Inflammatory macrophage (primary cell): ENCODE measurements at regions not wholly inside any gene's neighbourhood (a gene's known extent, or its start where the extent isn't known, plus 50 kb on each side); places are given as distances from the start of the nearest gene placed in this dataset.

ENCODE experiments used
- DNase-seq, 2 donors: peaks; one replicate each; pipeline ENCODE4 v3.0.0-alpha.2; 2020 to 2022

GRCh38 chrX:69303231-69303630, 138.0 kb upstream of the PJA1 start:
- no peak for DNase-seq

DNA sequence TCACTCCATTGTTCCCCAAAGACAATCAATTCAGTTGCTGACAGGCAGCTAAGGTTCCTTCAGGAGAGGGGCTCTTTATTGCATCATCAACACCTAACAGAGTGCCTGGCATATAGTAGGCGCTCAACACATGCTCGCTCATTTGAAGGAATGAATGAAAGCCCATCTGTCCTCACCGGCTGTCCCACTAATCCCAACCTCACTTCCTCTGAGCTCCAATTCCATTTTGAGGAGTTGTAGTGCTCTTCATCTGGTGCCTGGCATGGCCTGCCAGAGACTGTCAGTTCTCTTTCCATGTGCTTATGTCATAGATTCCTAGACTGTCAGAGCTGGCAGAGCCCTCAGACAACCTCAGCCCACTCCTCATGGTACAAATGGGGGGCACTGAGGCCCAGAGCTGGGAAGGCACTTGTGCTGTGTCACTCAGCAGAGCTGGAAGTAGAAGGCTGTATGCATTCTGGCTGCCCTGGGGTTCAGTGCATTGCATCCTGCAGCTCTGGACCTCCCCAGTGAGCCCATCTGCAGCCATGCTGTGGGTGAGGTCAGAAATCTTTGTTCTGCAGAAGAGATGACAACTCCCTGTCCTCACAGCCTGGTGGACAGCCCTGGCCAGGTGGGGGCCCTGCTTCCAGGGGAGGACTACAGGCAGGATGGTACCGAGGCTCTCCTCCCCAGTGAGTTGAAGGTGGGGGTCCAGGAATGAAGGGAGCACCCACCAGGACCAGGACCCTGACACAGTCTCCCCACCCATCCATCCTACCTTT, 134.9 kb upstream of the PJA1 start:
- no peak for DNase-seq

GRCh38 chrX:69299285-69299684, 134.0 kb upstream of the PJA1 start:
- DNase-seq: no peak

DNA sequence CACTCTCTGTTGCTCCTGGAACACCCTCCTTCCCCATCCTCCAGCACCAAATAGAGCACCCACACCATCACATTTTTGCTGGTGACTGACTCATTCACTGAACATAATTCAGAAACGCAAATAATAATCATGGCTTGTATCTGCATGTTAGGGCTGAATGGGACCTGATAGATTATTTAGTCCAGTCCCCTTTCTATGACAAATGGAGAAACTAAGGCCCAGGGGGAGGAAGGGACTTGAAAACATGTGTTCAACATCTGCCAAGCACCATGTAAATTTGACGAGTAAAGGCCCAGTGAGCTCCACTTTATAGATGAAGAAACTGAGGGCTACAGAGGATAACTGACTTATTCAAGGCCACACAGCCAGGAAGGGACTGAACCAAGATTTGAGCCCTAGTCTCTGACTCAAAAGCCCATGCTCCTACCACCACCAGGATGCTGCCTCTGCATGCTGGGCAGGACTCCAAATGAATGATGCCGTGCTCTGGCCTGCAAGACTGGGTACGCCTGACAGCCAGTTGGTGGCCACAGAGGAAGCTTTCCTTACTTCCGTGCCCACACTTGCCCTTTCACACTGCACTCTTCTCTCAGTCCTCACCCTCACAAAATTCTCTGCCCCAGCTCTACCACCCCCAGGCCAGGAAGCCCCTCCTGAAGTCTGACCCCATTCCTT, 133.3 kb upstream of the PJA1 start:
- DNase-seq: no peak

- DNase-seq: no peak
Observed at GRCh38 chrX:69297506-69297905, 132.3 kb upstream of the PJA1 start.

- DNase-seq: no peak
Observed at GRCh38 chrX:69293776-69294601, 128.7 kb upstream of the PJA1 start.

GRCh38 chrX:69291116-69291515, 125.9 kb upstream of the PJA1 start:
- DNase-seq: no peak

GRCh38 chrX:69290292-69290691, 125.0 kb upstream of the PJA1 start:
- no peak for DNase-seq

DNA sequence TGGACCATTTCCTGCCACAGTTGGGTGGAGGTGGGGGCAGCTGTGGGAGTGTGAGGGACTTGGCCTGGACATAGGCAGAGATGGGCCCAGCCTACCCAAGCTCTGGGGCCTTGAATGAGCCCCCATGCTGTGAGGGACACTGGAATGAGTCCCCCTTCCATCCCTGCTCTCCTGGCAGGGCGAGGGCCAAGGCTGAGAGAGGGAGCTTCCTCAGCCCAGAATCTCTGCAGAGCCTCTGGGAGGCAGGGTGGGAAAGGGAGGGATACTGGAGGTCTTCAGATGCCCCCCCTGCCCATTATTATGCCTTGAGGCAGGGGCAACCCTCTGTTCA, 124.5 kb upstream of the PJA1 start:
- no peak for DNase-seq

GRCh38 chrX:69289046-69289792, 124.0 kb upstream of the PJA1 start:
- DNase-seq: no peak

DNA sequence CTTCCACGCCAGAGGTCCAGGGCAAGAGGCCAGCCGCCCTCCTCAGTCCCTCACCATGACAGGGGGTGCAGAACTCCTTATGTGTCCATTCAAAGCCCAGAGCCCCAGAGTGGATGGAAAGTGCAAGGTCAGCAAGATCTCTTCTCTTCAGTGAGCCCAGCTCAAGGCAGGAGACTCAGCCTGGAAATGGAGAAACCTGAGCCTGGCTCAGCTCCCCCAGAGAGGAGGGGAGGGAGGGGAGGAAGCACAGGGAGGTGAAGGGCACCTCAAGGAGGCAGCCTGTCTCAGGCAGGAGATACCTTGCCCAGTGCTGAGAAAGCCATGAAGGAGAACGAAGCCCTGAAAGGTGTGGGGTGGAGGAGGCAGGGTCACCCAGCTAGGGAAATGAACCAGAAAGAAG, 121.8 kb upstream of the PJA1 start:
- no peak for DNase-seq

GRCh38 chrX:69286565-69286906, 121.3 kb upstream of the PJA1 start:
- no peak for DNase-seq

GRCh38 chrX:69285881-69286564, 120.8 kb upstream of the PJA1 start:
- peak; percentile 3 to 18 for DNase-seq

GRCh38 chrX:69285401-69285877, 120.2 kb upstream of the PJA1 start:
- DNase-seq: no peak

GRCh38 chrX:69284491-69284890, 119.2 kb upstream of the PJA1 start:
- DNase-seq: no peak

GRCh38 chrX:69282893-69283690, 117.8 kb upstream of the PJA1 start:
- no peak for DNase-seq

DNA sequence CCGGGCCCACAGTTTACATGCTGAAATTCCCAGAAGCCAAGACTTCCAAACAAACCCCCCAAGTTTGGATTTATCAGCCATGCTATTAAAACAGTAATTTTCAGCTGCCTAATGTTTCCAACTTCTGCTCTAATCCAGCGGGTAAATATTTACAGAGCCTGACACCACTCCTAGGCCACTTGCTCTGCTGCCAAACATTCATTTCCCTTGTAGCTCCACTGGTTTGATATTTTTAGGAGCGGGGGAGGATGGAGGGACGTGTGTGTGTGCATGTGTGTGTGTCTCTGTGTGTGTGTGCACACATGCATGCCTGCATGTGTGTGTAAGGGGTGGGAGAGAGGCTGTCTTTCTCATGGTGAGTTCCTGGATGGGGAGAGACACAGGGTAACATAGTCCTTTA, 115.7 kb upstream of the PJA1 start:
- DNase-seq: no peak

DNA sequence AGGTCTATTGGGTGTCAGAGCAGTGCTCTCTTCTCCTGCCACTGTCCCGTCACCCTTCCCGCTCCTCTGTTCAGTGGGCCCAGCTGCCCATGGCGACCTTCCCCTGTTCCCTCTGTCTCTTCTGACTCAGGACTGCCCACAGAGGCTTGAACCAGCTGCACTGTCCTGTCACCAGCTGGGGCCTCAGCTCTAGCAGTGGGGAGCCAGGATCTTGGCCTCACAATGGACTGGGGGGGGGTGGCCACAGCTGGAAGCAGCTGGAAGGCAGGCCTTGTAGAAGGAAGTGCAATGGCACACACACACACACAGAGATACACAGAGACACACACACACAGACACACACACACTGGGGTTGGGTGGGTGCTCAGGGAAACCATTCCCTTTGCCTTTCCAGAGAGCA, 114.0 kb upstream of the PJA1 start:
- no peak for DNase-seq

DNA sequence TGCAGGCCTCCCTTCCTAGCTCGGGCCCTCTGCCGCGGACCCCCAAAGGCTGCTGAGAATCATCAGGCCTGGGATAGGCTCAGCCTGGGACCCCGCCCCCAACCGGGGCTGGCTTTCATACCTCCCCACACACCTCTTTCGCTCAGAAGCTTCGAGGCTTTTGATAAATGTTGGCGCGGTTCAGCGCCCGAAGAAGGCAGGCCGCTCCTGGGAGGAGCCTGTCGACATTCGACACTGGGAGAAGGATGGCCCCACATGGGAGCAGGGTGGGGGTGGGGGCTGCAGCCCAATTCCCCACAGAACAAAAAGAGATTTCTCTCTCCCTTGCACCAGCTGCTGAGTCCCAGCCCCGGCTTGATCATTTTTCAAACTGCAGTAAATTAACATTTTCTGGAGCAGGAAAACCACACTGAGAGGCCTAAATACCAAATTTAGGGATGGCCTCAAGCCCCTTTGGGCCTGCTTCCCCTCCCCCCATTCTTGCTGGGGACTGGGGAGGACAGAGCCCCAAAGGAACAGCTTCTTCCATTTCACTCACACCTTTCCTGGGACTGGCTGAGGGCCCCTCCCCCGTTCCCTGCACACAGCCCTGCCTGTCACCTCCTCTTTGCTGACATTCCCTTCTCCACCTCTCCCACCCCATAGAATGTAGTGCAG, 112.9 kb upstream of the PJA1 start:
- no peak for DNase-seq

DNA sequence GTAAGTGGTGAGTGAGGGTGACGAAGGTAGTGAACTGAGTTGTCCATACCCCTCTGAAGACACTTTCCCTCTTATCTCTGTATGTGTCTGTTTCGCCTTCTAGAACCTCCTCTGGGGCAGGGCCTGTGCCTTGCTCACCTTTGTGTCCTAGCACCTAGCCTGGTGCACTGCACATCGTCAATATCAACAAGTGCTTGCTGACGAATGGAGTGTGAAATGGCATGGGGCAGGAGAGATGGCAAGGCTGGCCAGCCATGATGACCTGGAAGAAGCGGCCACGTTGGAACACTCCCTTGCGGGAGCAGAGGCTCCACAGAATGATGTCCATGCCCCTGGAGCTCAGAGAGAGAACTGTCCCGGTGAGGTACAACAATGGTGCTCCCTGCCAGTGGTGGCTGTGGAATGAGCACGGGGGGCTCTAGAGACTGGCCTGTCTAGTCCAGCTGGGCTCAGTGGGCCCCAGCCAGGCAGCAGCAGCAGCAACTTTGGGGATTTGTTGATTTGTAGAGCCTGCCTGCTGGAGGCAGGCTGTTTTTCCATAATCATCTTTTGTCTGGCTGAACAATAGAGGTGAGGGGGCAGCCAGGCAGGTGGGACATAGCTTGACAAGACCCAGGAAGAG, 112.2 kb upstream of the PJA1 start:
- no peak for DNase-seq
